ENCODE measurements at regions not wholly inside any gene's neighbourhood (a gene's known extent, or its start where the extent isn't known, plus 50 kb on each side); places are given as distances from the start of the nearest gene placed in this dataset.

DNA sequence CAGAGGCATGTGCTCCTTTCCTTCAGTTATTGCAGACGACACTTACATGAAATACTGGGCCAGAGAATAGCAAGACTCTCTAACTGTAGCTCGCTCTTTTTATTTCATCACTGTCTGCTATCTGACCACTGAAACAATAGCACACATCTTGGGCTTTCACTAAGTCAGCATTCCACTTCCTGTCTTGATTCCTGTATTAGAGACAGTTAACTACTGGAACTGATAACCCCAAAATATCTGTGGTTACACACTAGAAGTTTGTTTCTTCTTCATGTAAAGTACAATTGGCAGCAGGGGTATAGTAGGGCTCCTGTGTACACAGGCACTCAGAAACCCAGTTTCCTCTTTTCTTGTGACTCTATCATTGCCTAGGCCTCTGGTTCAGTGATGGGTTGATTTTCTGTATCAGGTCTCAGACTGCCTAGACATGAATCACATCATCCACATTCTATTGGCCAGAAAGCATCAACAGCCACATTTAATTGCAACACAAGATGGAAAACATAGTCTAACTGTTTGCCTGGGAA is 230.2 kb upstream of the CD96 start:
- no peak for DNase-seq (ENCODE audit: low read depth)

DNA sequence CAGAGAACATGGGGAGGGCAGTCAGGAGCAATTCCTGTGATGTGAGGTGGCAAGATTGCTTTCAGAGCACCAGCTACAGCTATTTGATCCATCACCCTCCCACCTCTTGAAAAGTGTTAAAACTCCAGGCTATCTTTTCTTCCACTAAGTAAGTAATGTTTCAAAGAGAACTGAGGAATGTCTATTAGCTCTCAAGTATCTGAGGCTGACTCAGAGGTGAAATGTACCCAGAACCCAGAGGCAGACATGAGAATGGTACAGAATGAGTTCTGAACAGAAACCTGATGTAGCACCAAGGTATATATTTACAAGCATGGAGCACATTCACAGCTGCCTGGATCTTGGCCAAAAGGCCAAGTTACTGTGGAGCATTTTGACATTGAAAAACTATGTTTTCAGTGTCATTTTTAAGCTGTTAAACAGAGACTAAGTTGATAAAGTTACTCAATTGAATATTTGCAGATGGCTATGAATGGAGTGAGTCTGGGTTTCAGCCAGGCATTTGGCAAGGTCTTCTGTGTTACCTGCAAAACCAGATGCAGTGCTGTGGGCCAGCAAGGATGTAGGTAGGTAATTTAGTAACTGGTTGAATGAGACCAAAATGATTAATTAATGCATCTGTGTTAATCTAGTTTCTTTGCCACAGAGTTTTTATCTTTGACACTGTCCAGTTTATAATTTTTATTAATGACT is 227.7 kb upstream of the CD96 start:
- DNase-seq (ENCODE audit: low read depth), result no peak

DNA sequence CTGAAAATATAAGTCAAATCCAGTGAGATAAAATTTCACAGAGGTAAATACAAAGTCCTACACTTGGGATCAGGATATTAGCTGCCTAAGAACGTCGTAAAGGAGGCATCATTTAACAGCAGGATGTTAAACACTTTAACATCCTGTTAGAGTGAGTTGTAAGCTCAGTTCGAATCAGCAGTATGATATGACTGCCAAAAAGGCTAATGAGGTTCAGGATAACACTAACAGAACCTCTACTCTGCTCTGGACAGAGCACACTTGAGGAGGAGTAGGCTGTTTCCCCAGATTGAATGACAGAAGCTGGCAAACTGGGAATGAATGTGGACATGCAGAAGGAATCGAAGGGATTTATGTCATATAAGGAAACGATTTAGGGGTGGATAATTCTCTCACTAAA is 227.1 kb upstream of the CD96 start:
- DNase-seq (ENCODE audit: low read depth), result no peak

DNA sequence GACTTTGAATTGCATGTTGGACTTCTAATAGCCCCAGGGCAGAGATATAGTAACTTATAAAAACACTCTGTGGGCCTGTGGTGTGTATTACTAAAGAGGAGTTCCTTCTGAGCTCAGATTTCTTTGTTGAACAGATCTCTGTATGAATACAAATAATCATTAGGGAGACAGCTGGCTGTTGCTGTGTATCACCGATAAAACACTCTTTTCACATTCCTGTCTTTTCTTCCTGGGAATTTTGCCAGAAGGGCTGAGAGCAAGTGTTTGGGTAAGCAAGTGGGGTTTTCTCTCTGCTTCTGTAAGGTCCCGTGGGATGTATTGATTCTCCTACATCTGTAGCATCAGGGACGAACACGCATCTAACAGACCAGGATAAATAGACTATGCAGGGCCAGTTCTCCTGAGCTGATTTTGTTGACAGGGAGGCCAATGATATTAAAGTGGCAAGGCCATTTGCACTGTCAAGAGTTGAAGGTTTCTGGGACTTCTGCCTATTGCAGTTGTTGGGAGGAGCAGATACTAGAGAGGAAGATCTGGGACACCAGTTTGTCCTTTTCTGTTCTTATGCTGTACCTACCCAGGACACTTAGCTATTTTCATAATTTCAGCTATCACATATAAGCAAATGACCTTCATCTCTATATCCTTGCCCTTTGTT is 225.9 kb upstream of the CD96 start:
- peak; percentile 91 for DNase-seq (ENCODE audit: low read depth)

DNA sequence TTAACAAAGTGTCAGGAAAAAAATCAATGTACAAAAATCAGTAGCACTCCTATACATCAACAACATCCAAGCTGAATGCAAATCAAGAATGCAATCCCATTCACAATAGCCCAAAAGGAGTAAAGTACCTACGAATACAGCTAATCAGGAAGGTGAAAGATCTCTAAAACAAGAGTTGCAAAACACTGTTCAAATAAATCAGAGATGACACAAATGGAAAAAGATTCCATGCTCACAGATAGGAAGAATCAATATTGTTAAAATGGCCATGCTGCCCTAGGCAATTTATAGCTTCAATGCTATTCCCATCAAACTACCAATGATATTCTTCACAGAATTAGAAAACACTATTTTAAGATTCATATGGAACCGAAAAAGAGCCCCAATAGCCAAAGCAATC is 223.7 kb upstream of the CD96 start:
- DNase-seq (ENCODE audit: low read depth), result no peak

DNA sequence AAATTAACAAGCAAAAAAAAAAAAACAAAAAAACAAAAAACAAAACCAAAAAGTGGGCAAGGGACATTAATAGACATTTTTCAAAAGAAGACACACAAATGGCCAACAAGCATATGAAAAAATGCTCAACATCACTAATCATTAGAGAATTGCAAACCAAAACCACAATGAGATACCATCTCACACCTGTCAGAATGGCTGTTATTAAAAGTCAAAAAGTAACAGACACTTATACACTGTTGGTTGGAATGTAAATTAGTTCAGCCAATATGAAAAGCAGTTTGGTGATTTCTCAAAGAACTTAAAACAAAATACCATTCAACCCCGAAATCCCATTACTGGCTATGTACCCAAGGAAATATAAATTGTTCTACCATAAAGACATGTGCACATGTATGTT is 222.4 kb upstream of the CD96 start:
- DNase-seq (ENCODE audit: low read depth), result no peak

DNA sequence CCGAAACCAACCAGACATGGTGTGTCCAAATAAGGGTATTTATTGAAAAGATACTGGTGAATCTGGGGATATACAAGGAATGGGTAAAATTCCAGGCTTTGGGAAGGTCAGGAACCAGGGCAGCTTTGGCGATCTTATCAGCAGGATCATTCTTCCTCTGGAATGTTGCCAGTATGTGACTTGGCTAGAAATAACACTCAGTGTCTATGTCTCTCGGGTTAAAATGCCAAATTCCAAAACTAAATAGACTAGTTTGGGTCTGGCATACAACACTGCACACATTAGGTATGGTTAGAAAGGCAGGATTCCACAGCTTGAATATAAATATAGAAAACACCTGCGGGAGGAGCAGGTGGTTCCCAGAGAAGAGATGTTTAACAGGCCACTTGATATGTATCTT is 220.2 kb upstream of the CD96 start:
- no peak for DNase-seq (ENCODE audit: low read depth)

DNA sequence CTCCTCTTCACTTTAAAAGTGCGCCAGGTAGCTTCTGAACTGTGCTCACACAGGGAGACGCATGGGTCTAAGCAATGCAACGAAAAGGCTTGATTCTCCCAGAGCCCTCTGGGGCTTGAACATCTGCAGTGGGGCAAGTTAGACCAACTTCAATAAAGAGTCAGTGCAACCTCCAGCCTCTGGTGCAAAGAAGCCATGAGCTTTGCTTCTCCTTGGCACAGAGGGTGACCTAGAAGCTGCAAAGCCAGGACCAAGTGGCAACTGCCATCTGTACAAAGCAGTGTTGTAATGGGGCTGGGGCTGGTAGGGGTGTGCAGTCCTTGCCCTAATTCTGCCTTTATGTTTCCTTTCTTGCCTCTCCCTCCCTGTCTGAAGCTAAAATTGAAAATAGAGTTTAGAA is 219.0 kb upstream of the CD96 start:
- no peak for DNase-seq (ENCODE audit: low read depth)

DNA sequence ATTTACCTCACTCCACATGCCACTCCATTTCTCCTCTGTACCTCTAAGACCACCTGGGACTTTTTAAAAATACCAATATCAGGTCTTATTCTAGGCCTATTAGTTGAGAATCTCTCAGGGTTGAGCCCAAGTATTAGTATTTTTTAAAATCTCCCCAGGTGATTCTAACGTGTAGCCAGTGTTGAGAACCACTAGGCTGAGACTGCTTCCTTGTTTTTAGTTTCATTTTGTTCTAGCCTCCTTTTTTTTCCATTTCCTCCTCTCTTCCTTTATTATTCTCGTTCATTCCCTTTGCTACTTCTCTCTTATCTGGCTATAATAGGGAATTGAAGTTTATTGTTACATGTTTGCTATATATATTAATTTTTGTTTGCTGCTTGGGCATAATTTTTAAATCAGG is 217.8 kb upstream of the CD96 start:
- DNase-seq (ENCODE audit: low read depth), result no peak

DNA sequence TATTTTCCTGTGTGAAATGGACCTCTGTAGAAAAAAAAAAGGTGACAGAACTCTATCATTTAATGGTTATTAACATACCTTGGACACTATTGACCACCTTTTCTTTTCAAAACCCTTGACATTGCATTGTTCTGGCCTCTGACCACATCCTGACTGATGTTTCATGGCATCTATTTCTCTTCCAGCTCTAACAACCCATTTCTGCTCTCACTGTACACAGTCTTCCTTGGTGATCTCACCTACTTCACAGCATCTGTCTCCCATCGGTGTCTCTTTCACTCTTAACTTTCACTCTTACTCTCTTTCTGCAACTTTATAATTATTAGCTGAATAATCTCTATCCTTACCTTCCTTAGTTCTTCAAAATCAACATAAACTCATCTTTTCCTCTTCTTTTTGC is 217.4 kb upstream of the CD96 start:
- DNase-seq (ENCODE audit: low read depth), result peak; percentile 25

DNA sequence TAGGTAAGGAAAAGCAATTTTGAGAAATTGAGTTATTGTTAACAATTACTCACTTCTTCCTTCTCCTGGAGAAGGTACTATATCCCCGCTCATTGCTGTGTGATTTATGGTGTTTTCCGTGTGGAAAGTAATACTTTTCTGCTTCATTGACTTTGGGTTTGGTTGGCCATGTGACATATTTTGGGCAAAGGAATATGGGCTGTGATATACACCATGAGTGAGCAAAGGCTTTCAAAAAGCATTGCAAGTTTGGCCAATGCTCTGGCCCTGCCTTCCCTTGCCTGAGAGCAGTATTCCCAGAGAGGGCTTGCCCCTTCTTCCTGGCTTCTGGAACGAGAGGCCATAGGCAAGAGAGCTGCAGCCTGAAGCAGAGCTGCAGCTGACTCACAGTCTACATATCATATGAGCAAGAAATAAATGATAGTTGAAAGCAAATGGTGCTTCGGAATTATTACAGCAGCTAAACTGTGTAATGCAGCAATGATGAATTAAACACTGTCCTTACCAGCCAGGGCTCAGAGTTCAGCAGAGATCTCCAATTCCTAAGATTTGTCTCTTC is 216.8 kb upstream of the CD96 start:
- no peak for DNase-seq (ENCODE audit: low read depth)

DNA sequence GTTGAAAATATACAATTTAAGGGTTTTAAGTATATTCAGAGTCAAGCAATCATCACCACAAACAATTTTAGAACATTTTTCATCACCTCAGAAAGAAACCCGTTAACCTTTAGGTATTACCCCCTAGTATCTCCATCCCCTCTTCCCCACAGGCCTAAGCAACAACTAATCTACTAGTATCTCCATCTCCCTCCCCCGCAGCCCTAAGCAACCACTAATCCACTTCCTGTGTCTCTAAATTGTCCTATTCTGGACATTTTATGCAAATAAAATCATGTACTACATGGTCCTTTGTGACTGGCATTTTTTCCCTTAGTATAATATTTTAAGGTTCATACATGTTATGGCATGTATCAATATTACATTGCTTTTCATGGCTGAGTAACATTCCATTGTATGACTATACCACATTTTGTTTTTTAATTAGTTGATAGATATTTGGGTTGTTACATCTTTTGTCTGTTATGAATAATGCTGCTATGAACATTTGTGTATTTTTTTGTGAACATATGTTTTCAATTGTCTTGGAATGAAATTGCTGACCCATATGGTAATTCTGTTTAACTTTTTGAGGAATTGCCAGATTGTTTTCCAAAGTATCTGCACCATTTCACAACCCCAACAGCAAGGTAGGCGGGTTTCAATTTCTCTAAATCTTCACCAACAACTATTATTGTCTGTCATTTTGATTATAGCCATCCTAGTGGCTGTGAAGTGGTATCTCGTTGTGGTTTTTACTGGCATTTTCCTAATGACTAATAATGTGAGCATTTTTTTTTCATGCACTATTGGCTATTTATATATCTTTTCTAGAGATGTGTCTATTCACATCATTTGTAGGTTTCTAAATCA is 215.6 kb upstream of the CD96 start:
- DNase-seq (ENCODE audit: low read depth), result peak; percentile 34

DNA sequence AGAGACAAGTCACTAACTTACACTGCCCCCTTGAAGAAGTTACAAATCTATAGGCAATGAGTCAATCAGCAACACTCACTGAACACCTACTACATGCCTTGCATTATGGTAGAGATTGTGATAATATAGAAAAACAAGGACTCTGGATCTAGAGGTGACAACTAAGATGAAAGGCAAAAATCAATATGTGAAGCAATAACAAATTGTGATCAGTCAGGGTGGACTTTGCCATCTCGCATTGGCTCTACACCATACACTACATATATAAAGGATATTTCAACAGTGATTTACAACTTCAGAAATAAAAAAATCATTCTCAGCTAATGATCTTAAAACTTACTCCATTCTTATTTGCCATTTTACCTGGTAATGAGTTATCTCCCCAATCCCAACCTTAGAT is 210.7 kb upstream of the CD96 start:
- no peak for DNase-seq (ENCODE audit: low read depth)

DNA sequence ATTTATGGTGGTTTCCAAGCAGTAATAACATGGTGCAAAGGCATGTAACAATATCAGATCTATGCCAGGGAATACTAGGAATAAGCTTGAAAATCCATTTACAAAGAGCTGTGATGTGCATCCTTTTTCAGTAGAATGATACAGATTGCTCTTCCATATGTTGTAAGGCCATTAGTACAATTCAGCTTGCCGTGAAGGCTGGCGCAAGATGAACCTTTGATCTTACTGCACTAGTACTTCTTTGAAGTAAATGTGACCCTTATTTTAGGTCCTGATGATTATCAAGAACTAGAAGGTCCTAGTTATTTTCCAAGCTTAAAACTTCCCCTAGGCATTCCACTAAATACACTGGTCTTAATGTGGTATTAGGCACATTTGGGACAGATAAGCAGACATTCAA is 210.1 kb upstream of the CD96 start:
- DNase-seq (ENCODE audit: low read depth), result no peak

DNA sequence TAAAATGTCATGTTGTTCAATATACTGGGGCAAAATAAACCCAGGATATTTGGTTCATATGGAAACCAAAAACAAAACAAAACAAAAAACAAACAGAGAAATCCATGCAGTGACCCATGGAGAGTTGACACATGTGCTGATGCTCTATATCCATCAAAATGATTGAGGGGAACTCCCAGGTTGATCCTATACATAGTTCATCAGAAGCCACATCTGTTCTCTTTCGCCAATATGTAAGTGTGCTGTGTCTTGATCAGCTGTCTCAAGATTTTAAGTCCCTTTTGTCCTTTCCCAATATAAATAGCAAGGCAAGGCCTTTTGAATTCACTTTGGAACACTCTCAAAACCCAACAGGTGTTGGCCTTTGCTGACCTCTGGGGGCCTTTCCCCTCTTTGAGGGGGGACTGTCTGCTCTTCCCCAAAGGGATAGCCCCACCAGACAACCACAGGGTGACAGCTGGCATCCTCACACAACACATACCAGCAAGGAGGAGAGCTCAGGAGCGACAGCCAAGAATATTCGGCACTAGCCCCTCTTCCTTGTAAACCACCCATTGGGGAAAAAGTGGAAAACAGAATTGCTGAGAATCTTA is 209.4 kb upstream of the CD96 start:
- peak; percentile 81 for DNase-seq (ENCODE audit: low read depth)

DNA sequence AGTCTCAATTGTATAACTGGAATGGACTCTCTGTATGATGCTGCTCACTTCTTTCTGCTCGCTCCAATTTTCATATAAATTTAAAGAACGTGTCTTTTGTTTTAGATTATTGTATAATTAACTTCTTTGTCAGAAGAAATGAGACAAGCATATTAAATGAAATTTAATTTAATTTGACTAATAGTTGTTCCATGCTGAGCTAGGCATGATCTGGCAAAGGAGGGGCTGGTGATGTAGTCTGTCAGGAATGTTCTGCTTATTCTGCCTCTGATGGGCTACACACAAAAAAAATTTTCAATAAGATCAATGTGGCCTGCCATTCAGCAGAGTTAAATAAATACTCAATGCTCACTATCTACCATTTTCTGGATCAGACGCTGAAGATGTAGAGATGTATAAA is 208.4 kb upstream of the CD96 start:
- DNase-seq (ENCODE audit: low read depth), result peak; percentile 49

DNA sequence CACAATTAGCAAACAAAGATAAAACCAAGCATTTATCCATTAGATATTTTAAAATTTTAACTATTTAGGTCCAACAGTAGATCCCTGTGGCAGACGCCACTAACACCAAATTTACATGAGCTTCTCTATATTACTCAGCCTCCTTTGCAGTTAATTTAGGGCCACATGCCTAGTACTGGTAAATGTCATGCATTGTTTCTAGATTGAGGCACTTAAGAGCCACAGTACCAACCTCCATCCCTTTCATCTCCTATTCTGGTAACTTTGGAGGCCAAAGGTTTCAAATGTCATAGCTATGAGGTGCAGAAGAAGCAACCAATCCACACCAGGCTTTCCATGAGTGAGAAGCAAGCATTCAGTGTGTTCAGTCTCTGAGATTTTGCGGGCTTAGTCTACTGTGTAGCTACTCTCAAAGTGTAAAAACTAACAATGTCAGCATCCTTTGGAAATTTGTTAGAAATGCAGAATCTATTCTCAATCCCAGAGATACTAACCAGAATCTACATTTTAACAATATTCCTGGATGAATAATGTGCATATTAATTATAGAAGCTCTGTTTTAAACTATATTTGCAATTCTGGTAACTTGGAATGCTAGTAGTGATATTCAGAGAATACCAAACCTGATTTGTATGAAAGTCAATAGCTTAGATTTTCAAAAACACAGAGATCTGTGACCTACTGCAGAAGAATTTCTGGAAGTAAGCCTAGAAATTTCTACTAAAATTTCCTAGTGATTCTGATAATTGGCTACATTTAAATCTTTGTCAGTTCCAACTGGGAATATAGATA is 206.3 kb upstream of the CD96 start:
- DNase-seq (ENCODE audit: low read depth), result no peak

DNA sequence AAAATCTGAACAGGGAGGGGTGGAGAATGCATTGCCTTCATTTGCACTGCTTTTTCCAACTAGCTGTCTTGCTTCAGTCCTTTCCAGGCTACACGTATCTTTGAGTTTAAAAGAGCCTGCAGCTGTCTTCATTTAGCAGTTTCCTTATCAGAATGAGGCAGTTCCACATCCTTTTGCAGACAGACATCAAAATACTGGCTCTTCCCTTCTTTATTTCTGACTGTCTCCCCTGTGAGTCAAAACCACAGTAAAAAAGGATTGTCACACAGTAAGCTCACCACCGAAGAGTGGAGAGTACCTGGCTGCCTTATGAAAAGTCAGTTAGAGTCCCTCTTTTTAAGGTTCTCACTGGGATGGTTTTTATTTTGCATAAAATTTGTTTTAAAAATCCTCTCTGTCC is 205.5 kb upstream of the CD96 start:
- DNase-seq (ENCODE audit: low read depth), result peak; percentile 47

DNA sequence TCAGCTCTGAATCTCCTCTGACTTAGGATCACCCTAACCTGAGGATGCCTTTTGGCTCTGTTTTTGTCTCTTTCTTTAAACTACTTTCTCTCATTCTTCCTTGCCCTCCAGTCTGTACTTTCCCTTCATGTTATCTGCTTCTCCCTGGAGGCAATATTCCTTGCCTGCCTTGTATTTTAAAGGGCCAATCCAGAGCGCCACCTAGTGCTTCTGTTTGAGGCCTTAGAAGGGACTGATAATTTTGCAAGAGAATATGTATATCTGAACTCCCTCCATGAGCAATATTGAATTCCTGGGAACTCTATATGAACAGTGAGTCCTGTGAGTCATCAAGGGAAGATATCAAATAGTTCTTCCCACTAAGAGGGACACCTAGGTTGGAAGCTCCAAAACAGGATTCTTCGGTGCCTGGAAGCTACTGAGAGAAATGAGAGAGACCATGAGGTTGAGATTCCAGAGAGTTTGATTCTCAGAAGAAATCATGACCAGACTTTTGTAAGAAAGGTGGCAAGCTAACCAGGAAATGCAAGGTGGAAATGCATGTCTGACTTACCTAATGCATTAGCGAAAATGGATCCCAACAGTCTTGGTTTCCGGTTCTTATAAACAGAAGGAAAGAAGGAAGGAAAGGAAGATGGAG is 203.8 kb upstream of the CD96 start:
- DNase-seq (ENCODE audit: low read depth), result peak; percentile 77

DNA sequence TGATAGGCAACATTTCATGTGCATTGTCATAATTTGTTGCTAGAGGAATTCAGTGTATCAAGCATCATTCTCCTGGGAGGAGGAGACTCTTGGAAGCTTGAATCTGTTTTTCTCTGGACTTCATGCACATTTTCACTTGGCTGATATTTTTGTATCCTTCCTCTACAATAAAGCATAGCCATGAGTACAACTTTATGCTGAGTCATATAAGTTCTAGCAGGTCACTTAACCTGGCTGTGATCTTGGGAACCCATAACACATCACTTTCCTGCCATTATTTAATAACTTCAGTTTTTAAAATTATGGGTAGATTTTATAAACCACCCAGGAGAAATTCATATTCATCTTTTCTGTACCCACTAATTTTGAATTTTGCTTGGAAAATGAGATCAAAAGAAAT is 203.0 kb upstream of the CD96 start:
- no peak for DNase-seq (ENCODE audit: low read depth)
